A549 (cell line): ENCODE measurements at regions not wholly inside any gene's neighbourhood (a gene's known extent, or its start where the extent isn't known, plus 50 kb on each side); places are given as distances from the start of the nearest gene placed in this dataset.

Experiments
- ATAC-seq, 2 experiments: fragments of 200-7000 bp in 1 of 2; fragments of >200 bp in 1 of 2; cut with Nextera tagmentation in 1 of 2; cut with Tn5 transposase in 1 of 2; 3 replicates each; pipeline versions ENCODE4 v1.8.0 to v1.9.1; 2018 to 2020; ENCODE audit warnings: mild to moderate bottlenecking in 1 of 2, moderate library complexity in 1 of 2
- CTCF ChIA-PET: fragments of 300-600 bp; sonication (Branson Sonifier 250); formaldehyde crosslinking; extraction: SDS; loops from one replicate; lab custom pipeline; 2021; ENCODE audit warnings: antibody characterized with exemption, inconsistent platforms; lab: Yijun Ruan, JAX
- POLR2A ChIA-PET: fragments of 350-600 bp; formaldehyde crosslinking; extraction: SDS; loops from one replicate; lab custom pipeline; 2021; ENCODE audit warnings: antibody characterized with exemption, inconsistent platforms; lab: Yijun Ruan, JAX
- DNase-seq, 2 experiments: peaks; one replicate each; pipeline versions ENCODE4 v3.0.0 to v3.0.0-alpha.2; 2011 to 2016; ENCODE audit warnings: low read depth in 1 of 2, low spot score in 1 of 2
- FAIRE-seq: peaks from 2 replicates; lab custom pipeline; 2011; peaks lifted over from hg19 to GRCh38; lab: Jason Lieb, UNC
- H3K27ac ChIP-seq, 2 experiments: fragments of >200 bp; sonication (Bioruptor Twin); formaldehyde crosslinking; 3 replicates each; pipeline ENCODE4 v1.5.1; 2016 to 2017
- H3K4me1 ChIP-seq: fragments of >200 bp; sonication (Bioruptor Twin); formaldehyde crosslinking; 3 replicates; pipeline ENCODE4 v1.6.1; 2016
- H3K4me2 ChIP-seq: fragments of >200 bp; sonication (Bioruptor Twin); formaldehyde crosslinking; 3 replicates; pipeline ENCODE4 v1.6.1; 2016
- H3K4me3 ChIP-seq: fragments of >200 bp; sonication (Bioruptor Twin); formaldehyde crosslinking; 3 replicates; pipeline ENCODE4 v1.5.1; 2016
- H3K9me3 ChIP-seq: fragments of >200 bp; sonication (Bioruptor Twin); formaldehyde crosslinking; 3 replicates; pipeline ENCODE4 v1.6.1; 2016
- CBX2 ChIP-seq: fragments of 200-600 bp; sonication (generic); IDR thresholded peaks from 2 replicates; pipeline ENCODE4 v1.6.1; 2016; ENCODE audit warnings: low read depth, mild to moderate bottlenecking, borderline replicate concordance
- CEBPB ChIP-seq, 2 experiments: fragments of >200 bp in 1 of 2; sonication (Bioruptor Twin) in 1 of 2; formaldehyde crosslinking in 1 of 2; IDR thresholded peaks; 2 replicates each; pipeline ENCODE4 v1.6.1; 2012 to 2016
- CHD2 ChIP-seq: fragments of 150-350 bp; IDR thresholded peaks from 2 replicates; pipeline ENCODE4 v1.6.1; 2014; ENCODE audit warnings: low read length; ENCODE audit not compliant: partially characterized antibody
- EHF ChIP-seq: fragments of 250-450 bp; sonication (Bioruptor Pico); IDR thresholded peaks from 2 replicates; pipeline ENCODE4 v1.5.0; 2020; ENCODE audit warnings: mild to moderate bottlenecking
- EHMT2 ChIP-seq: fragments of 200-600 bp; sonication (generic); IDR thresholded peaks from 2 replicates; pipeline ENCODE4 v1.6.1; 2016; ENCODE audit warnings: antibody characterized with exemption, low read depth, mild to moderate bottlenecking, moderate library complexity
- ESRRA ChIP-seq: fragments of 150-350 bp; IDR thresholded peaks from 2 replicates; pipeline ENCODE4 v1.6.1; 2014; ENCODE audit warnings: mild to moderate bottlenecking, low read length, borderline replicate concordance
- GATA3 ChIP-seq: IDR thresholded peaks from 2 replicates; pipeline ENCODE4 v1.6.1; 2012; ENCODE audit warnings: borderline replicate concordance
- HDAC2 ChIP-seq: fragments of 200-600 bp; sonication (generic); IDR thresholded peaks from 2 replicates; pipeline ENCODE4 v1.6.1; 2016
- JUN ChIP-seq, 2 experiments: fragments of >200 bp; sonication (Bioruptor Twin); formaldehyde crosslinking; IDR thresholded peaks; 2 replicates in 1 of 2; 3 replicates in 1 of 2; pipeline ENCODE4 v1.6.1; 2016 to 2017
- MAFK ChIP-seq: fragments of 450-650 bp; IDR thresholded peaks from 2 replicates; pipeline ENCODE4 v1.6.1; 2014; ENCODE audit not compliant: partially characterized antibody
- MAZ ChIP-seq: fragments of 150-350 bp; IDR thresholded peaks from 2 replicates; pipeline ENCODE4 v1.6.1; 2014; ENCODE audit warnings: antibody characterized with exemption, low read depth, low read length, borderline replicate concordance
- MYC ChIP-seq: IDR thresholded peaks from 2 replicates; pipeline ENCODE4 v1.6.1; 2012; ENCODE audit warnings: mild to moderate bottlenecking, inconsistent platforms, low read length, improper control_type of control experiment, borderline replicate concordance
- NFE2L2 ChIP-seq: fragments of 150-350 bp; conservative IDR thresholded peaks from 2 replicates; pipeline ENCODE4 v1.6.1; 2014; ENCODE audit warnings: low read length
- NPAS2 ChIP-seq: fragments of 250-450 bp; sonication (Bioruptor Pico); IDR thresholded peaks from 2 replicates; pipeline ENCODE4 v1.8.0; 2022; ENCODE audit warnings: mild to moderate bottlenecking, moderate library complexity, borderline replicate concordance
- PHF8 ChIP-seq: fragments of 200-600 bp; sonication (generic); IDR thresholded peaks from 2 replicates; pipeline ENCODE4 v1.6.1; 2016; ENCODE audit warnings: low read depth, mild to moderate bottlenecking, antibody characterized with exemption, moderate library complexity, borderline replicate concordance
- POLR2AphosphoS2 ChIP-seq: conservative IDR thresholded peaks from 2 replicates; pipeline ENCODE4 v1.6.1; 2012; ENCODE audit warnings: low read length, improper control_type of control experiment, inconsistent platforms
- RARB ChIP-seq: fragments of 250-450 bp; sonication (Bioruptor Pico); IDR thresholded peaks from 2 replicates; pipeline ENCODE4 v1.8.0; 2021; ENCODE audit warnings: mild to moderate bottlenecking, moderate library complexity
- RCOR1 ChIP-seq: fragments of 150-350 bp; IDR thresholded peaks from 2 replicates; pipeline ENCODE4 v1.6.1; 2014; ENCODE audit warnings: antibody characterized with exemption, low read length, low read depth
- SMC3 ChIP-seq: fragments of >200 bp; sonication (Bioruptor Twin); formaldehyde crosslinking; IDR thresholded peaks from 3 replicates; pipeline ENCODE4 v1.6.1; 2018; ENCODE audit warnings: inconsistent platforms
- SREBF2 ChIP-seq: fragments of 450-650 bp; IDR thresholded peaks from 2 replicates; pipeline ENCODE4 v1.6.1; 2014; ENCODE audit warnings: mild to moderate bottlenecking, moderate library complexity
- ZSCAN20 ChIP-seq: fragments of 250-450 bp; sonication (Bioruptor Pico); IDR thresholded peaks from 2 replicates; pipeline ENCODE4 v1.8.0; 2022; ENCODE audit warnings: mild to moderate bottlenecking, moderate library complexity
- WGBS: methylation state at CpG from one replicate; pipeline ENCODE4 v1.1.6; 2017; ENCODE audit errors: missing lambda C conversion rate; 5-methylcytosine and 5-hydroxymethylcytosine counted together
- TF ChIP-seq, protein P1 (sequence below): fragments of >200 bp; sonication (Bioruptor Twin); formaldehyde crosslinking; IDR thresholded peaks from 3 replicates; pipeline ENCODE4 v1.6.1; 2016
- TF ChIP-seq, protein P2 (sequence below): fragments of >200 bp; sonication (Bioruptor Twin); formaldehyde crosslinking; IDR thresholded peaks from 3 replicates; pipeline ENCODE4 v1.5.1; 2016
- TF ChIP-seq, protein P3 (sequence below): IDR thresholded peaks from 2 replicates; pipeline ENCODE4 v1.6.1; 2012
- TF ChIP-seq, protein P4 (sequence below): fragments of >200 bp; sonication (Bioruptor Twin); formaldehyde crosslinking; IDR thresholded peaks from 2 replicates; pipeline ENCODE4 v1.6.1; 2016
- TF ChIP-seq, protein P5 (sequence below): fragments of 150-350 bp; IDR thresholded peaks from 2 replicates; pipeline ENCODE4 v1.6.1; 2014; ENCODE audit warnings: low read depth, mild to moderate bottlenecking, low read length
- TF ChIP-seq, protein P6 (sequence below): fragments of 250-450 bp; sonication (Bioruptor Pico); IDR thresholded peaks from 2 replicates; pipeline ENCODE4 v1.5.0; 2020; ENCODE audit warnings: low read depth, mild to moderate bottlenecking, moderate library complexity

DNA sequence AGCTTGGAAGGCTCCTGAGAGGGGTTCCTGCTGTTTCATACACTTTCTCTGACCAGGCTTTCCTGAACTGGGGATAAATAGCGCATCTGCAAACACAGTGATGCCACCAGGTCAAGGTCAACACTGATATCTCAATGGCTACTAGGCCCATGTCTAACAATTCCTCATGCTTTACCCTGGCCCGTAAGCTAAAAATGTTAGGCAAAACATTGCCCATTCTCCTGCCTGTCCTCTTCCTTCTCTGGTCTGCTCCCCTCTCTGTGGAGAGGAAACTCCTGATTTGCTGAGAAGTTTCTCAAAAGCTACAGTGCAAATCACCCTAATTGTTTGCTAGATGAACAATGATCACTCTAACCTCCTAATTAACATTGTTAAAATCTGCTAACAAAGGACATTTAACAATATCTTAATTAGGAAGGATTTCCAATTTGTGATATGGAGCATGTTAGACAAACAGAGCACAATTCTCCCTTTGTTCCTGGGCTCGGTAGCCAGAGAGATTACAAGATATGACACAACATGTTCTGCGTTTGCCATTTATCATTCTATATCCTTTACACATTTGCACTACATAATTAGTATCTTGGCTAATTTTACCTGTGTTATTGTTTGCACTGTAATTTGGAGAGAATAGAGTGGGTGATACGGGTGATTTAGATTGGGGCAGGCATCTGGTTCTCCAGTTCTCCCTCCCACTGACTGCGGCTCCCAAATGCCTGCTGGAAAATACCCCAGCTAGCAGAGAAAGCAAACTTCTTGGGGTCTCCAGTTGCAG lies 266.8 kb downstream of the CD83 start:
- Histone ChIP-seq H3K9me3 (no peaks in the 10 kb centered on the region), H3K4me3 (no peak overlapping the region), H3K27ac (no peak overlapping the region), H3K4me2 (no peak overlapping the region), H3K4me1 (no peaks in the 10 kb centered on the region)
- DNase-seq: no peak
- no peak for FAIRE-seq
- ATAC-seq: no peak
- 82% methylated on average over 6 of the region's 6 CpGs for whole genome bisulfite sequencing
- ChIA-PET POLR2A (no interaction called here), CTCF (no interaction called here)
- no peak for TF ChIP-seq SREBF2
- TF ChIP-seq, protein P1, sequence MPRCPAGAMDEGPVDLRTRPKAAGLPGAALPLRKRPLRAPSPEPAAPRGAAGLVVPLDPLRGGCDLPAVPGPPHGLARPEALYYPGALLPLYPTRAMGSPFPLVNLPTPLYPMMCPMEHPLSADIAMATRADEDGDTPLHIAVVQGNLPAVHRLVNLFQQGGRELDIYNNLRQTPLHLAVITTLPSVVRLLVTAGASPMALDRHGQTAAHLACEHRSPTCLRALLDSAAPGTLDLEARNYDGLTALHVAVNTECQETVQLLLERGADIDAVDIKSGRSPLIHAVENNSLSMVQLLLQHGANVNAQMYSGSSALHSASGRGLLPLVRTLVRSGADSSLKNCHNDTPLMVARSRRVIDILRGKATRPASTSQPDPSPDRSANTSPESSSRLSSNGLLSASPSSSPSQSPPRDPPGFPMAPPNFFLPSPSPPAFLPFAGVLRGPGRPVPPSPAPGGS: no peak
- no peak for TF ChIP-seq POLR2AphosphoS2
- no peak for TF ChIP-seq PHF8
- no peak for TF ChIP-seq RARB (CRISPR knock-in tag)
- no peak for TF ChIP-seq GATA3
- no peak for TF ChIP-seq ESRRA
- TF ChIP-seq, protein P2, sequence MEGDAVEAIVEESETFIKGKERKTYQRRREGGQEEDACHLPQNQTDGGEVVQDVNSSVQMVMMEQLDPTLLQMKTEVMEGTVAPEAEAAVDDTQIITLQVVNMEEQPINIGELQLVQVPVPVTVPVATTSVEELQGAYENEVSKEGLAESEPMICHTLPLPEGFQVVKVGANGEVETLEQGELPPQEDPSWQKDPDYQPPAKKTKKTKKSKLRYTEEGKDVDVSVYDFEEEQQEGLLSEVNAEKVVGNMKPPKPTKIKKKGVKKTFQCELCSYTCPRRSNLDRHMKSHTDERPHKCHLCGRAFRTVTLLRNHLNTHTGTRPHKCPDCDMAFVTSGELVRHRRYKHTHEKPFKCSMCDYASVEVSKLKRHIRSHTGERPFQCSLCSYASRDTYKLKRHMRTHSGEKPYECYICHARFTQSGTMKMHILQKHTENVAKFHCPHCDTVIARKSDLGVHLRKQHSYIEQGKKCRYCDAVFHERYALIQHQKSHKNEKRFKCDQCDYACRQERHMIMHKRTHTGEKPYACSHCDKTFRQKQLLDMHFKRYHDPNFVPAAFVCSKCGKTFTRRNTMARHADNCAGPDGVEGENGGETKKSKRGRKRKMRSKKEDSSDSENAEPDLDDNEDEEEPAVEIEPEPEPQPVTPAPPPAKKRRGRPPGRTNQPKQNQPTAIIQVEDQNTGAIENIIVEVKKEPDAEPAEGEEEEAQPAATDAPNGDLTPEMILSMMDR: no peak
- no peak for TF ChIP-seq RCOR1
- no peak for TF ChIP-seq NFE2L2
- no peak for TF ChIP-seq MAZ
- TF ChIP-seq, protein P3, sequence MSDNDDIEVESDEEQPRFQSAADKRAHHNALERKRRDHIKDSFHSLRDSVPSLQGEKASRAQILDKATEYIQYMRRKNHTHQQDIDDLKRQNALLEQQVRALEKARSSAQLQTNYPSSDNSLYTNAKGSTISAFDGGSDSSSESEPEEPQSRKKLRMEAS: no peak
- TF ChIP-seq MYC: no peak
- TF ChIP-seq MAFK: no peak
- TF ChIP-seq CEBPB (IDR thresholded peaks at IDR 0.05): no peak
- TF ChIP-seq, protein P4, sequence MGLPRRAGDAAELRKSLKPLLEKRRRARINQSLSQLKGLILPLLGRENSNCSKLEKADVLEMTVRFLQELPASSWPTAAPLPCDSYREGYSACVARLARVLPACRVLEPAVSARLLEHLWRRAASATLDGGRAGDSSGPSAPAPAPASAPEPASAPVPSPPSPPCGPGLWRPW: no peak
- no peak for TF ChIP-seq EHF (CRISPR knock-in tag)

DNA sequence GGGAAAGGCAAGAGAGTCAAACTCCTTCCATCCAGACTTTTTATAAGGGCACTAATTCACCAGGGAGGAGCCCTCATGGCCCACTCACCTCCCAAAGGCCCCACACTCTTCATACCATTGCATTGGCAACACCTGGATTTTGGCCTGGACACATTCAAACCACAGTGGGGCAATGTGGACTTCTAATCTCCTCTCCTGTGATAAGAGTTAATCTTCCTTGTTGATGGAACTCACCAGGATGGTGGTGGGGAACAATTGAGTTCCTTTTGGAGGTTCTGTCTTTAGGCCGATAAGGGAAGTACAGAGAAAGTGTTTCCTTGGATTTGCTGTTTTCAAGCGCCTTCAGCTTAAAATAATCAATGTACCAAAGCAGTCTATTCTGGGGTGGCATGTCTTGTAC lies 268.7 kb downstream of the CD83 start:
- WGBS: 95% methylated on average over 2 of the region's 2 CpGs
- no peak overlapping the region for H3K4me3 ChIP-seq
- no peak for TF ChIP-seq HDAC2
- TF ChIP-seq, protein P5, sequence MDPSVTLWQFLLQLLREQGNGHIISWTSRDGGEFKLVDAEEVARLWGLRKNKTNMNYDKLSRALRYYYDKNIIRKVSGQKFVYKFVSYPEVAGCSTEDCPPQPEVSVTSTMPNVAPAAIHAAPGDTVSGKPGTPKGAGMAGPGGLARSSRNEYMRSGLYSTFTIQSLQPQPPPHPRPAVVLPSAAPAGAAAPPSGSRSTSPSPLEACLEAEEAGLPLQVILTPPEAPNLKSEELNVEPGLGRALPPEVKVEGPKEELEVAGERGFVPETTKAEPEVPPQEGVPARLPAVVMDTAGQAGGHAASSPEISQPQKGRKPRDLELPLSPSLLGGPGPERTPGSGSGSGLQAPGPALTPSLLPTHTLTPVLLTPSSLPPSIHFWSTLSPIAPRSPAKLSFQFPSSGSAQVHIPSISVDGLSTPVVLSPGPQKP: no peak
- no peak for TF ChIP-seq SMC3
- no peak for TF ChIP-seq POLR2AphosphoS2
- TF ChIP-seq ZSCAN20: no peak
- TF ChIP-seq, protein P6, sequence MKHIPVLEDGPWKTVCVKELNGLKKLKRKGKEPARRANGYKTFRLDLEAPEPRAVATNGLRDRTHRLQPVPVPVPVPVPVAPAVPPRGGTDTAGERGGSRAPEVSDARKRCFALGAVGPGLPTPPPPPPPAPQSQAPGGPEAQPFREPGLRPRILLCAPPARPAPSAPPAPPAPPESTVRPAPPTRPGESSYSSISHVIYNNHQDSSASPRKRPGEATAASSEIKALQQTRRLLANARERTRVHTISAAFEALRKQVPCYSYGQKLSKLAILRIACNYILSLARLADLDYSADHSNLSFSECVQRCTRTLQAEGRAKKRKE: no peak
- no peak for TF ChIP-seq EHMT2
- TF ChIP-seq JUN (IDR thresholded peaks at IDR 0.05): no peak
- no peak for TF ChIP-seq GATA3
- no peak for TF ChIP-seq ESRRA
- TF ChIP-seq NFE2L2: no peak
- TF ChIP-seq NPAS2 (CRISPR knock-in tag): no peak
- TF ChIP-seq CBX2: no peak
- TF ChIP-seq CHD2: no peak
- POLR2A ChIA-PET: no interaction called here
- H3K4me1 ChIP-seq: no peaks in the 10 kb centered on the region
- no peak for FAIRE-seq
- CTCF ChIA-PET: interaction anchor here (0.6 kb wide), 1 partner anchor 522 kb away, joined by 3 read pairs; no protein-coding TSS in a partner anchor
- H3K4me2 ChIP-seq: no peak overlapping the region
- no peak for ATAC-seq
- no peak overlapping the region for H3K27ac ChIP-seq
- no peaks in the 10 kb centered on the region for H3K9me3 ChIP-seq
- no peak for DNase-seq
